Upper lobe of left lung (tissue), 6 donors: ENCODE measurements at regions not wholly inside any gene's neighbourhood (a gene's known extent, or its start where the extent isn't known, plus 50 kb on each side); places are given as distances from the start of the nearest gene placed in this dataset.
"Not testable (repeated sequence)": the region's sequence is repeated elsewhere in the genome, so short reads cannot be mapped to it uniquely, and the experiment has no call there.

Experiments used
- ATAC-seq, 2 donors: fragments of 200-7000 bp; cut with Tn5 transposase; one replicate each; pipeline ENCODE4 v1.9.1; 2022; ENCODE audit warnings: mild to moderate bottlenecking in 2 of 2, moderate library complexity in 2 of 2; ENCODE audit not compliant: low FRiP score in 2 of 2
- DNase-seq, 2 donors: peaks; one replicate each; pipeline ENCODE4 v3.0.0-alpha.2; 2019 to 2020
- H3K27ac ChIP-seq, 4 donors: fragments of 200-600 bp; sonication (generic); one replicate each; pipeline ENCODE4 v1.5.1; 2016 to 2019
- H3K27me3 ChIP-seq, 4 donors: fragments of 200-600 bp; sonication (generic); one replicate each; pipeline ENCODE4 v1.5.1; 2017 to 2019
- H3K36me3 ChIP-seq, 4 donors: fragments of 200-600 bp; sonication (generic); one replicate each; pipeline ENCODE4 v1.5.1; 2016 to 2019
- H3K4me1 ChIP-seq, 4 donors: fragments of 200-600 bp; sonication (generic); one replicate each; pipeline ENCODE4 v1.5.1; 2018 to 2019
- H3K4me3 ChIP-seq, 4 donors: fragments of 200-600 bp; sonication (generic); one replicate each; pipeline ENCODE4 v1.5.1; 2017 to 2019; ENCODE audit warnings: mild to moderate bottlenecking in 2 of 4, moderate library complexity in 1 of 4
- H3K9me3 ChIP-seq, 4 donors: fragments of 200-600 bp; sonication (generic); one replicate each; pipeline ENCODE4 v1.5.1; 2018 to 2019
- EP300 ChIP-seq, 4 donors: sonication (generic); formaldehyde crosslinking; IDR thresholded peaks; one replicate each; pipeline ENCODE4 v1.5.1; 2017; ENCODE audit warnings: antibody characterized with exemption in 4 of 4, control low read depth in 2 of 4
- POLR2A ChIP-seq, 4 donors: fragments of 450-650 bp; IDR thresholded peaks; one replicate each; pipeline ENCODE4 v1.5.1; 2016 to 2017; ENCODE audit warnings: antibody characterized with exemption in 4 of 4, mild to moderate bottlenecking in 2 of 4
- POLR2AphosphoS5 ChIP-seq, 2 donors: sonication (generic); formaldehyde crosslinking; IDR thresholded peaks; one replicate each; pipeline ENCODE4 v1.5.1; 2017; ENCODE audit warnings: antibody characterized with exemption in 2 of 2
- WGBS, 2 donors: methylation state at CpG; one replicate each; pipeline ENCODE4 v1.1.5; 2017 to 2018; 5-methylcytosine and 5-hydroxymethylcytosine counted together
- TF ChIP-seq, protein P1 (sequence below), 6 experiments: fragments of 450-650 bp in 4 of 6; fragments of 200-600 bp in 2 of 6; sonication (generic) in 2 of 6; IDR thresholded peaks; one replicate each; pipeline ENCODE4 v1.5.1; 2016 to 2019; ENCODE audit warnings: antibody characterized with exemption in 6 of 6
- donor health status: DM: no; HTN: no; CAD: no; lungs with moderate emphysema.
- donor health status: DM: no; HTN: yes; CAD: no; lungs with severe emphysema.

DNA sequence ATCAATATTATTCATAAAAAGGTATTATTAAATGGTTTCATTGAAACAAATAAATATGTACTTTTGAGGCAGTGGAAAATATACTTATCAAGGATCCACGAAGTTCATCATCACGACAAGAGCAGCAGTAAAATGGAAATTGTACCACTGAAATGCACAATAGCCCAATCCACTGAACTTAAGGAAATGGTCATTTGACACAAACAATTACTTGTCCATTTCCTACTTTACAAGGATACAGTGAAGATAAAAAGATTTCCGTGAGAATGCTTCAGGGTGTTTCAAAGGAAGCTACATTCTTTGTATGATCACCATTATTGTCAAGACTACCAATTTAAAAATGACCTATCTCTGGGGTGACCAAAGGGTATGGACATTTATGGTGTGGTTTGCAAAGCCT is 210.3 kb downstream of the SYK start:
- 44 to 53% methylated on average over 3 of the region's 3 CpGs for WGBS, 2 donors
- no peak for DNase-seq
- H3K27me3 ChIP-seq: no peaks in the 10 kb centered on the region
- H3K4me3 ChIP-seq: no peak overlapping the region
- H3K9me3 ChIP-seq: peaks cover 0 to 6% (median 2%) of the 10 kb centered on the region in 4 donors
- no peak for ATAC-seq
- no peaks in the 10 kb centered on the region for H3K4me1 ChIP-seq
- H3K27ac ChIP-seq: no peak overlapping the region
- no peak for TF ChIP-seq POLR2AphosphoS5 (IDR thresholded peaks at IDR 0.05)
- TF ChIP-seq EP300 (IDR thresholded peaks at IDR 0.05): no peak
- TF ChIP-seq POLR2A (IDR thresholded peaks at IDR 0.05): no peak
- TF ChIP-seq, protein P1, sequence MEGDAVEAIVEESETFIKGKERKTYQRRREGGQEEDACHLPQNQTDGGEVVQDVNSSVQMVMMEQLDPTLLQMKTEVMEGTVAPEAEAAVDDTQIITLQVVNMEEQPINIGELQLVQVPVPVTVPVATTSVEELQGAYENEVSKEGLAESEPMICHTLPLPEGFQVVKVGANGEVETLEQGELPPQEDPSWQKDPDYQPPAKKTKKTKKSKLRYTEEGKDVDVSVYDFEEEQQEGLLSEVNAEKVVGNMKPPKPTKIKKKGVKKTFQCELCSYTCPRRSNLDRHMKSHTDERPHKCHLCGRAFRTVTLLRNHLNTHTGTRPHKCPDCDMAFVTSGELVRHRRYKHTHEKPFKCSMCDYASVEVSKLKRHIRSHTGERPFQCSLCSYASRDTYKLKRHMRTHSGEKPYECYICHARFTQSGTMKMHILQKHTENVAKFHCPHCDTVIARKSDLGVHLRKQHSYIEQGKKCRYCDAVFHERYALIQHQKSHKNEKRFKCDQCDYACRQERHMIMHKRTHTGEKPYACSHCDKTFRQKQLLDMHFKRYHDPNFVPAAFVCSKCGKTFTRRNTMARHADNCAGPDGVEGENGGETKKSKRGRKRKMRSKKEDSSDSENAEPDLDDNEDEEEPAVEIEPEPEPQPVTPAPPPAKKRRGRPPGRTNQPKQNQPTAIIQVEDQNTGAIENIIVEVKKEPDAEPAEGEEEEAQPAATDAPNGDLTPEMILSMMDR (IDR thresholded peaks at IDR 0.05): no peak
- no peaks in the 10 kb centered on the region for H3K36me3 ChIP-seq

DNA sequence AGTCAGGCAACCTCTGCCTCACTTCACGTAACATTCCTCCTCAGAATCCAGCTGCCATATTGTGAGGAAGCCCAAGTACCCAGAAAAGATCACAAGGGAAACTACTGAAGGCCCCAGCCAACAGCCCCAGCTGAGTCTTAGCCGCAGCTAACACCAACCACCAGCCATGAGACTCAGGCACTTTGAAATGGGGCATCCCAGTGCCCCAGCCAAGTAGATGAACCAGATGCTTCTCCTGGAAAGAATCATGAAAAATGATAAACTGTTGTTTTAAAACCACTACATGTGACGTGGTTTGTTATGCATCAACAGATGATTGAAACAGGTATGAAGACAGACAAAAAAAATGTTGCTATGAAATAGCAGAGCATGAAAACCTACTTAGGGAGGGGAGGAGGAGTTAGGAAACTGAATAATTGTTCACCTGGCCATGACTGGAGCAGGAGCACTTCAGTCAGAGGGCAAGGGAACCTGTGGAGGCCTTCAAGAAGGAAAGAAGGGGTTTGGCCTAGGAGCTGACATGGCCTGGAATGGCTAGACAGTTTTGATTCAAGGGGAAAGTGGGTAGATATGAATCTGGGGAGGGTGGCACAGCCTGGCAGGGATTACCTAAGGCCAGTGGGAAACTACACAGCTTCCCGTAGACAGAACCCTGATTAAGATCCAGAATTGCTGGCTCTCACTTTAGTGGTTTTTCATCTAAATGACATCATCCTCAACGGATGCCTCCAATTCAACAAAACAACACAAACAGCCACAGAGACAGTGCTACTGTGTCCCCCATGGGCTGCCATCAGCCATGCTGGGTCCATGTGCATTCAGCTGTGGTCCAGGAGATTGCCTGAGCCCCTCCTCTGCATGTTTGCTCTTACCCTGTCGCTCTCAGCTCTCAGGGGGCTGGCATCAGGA is 211.6 kb downstream of the SYK start:
- H3K27ac ChIP-seq: no peak overlapping the region
- H3K27me3 ChIP-seq: no peaks in the 10 kb centered on the region
- TF ChIP-seq, protein P1 (IDR thresholded peaks at IDR 0.05): no peak
- TF ChIP-seq POLR2A (IDR thresholded peaks at IDR 0.05) (no peak), POLR2AphosphoS5 (IDR thresholded peaks at IDR 0.05) (no peak), EP300 (IDR thresholded peaks at IDR 0.05) (no peak)
- H3K9me3 ChIP-seq: peaks cover 0 to 6% (median 3%) of the 10 kb centered on the region in 4 donors
- DNase-seq (no peak), ATAC-seq (no peak)
- H3K4me3 ChIP-seq: no peak overlapping the region
- 96 to 98% methylated on average over 6 of the region's 6 CpGs for WGBS, 2 donors
- H3K36me3 ChIP-seq: no peaks in the 10 kb centered on the region
- H3K4me1 ChIP-seq: no peaks in the 10 kb centered on the region

DNA sequence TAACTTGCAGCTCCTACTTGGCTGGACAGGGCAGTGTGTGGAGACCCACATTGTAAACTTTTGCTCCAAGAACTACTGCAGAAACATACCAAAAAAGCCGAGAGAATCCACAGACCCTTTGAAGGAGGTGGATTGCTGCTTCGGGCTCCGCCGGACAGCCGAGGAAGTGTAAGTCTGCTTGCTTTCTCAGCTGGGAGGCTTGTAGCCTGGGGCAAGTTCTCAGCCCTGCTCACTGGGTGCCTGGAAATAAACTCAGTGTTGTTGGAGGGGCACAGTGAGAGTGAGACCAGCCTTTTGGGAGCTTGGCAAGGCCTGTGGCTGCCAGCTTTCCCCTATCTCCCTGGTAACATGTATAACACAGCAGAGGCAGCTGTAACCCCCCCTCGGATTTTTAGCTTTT is 215.6 kb downstream of the SYK start:
- H3K36me3 ChIP-seq: no peaks in the 10 kb centered on the region
- TF ChIP-seq, protein P1 (IDR thresholded peaks at IDR 0.05): no peak
- TF ChIP-seq POLR2A (IDR thresholded peaks at IDR 0.05): no peak
- no peak for TF ChIP-seq POLR2AphosphoS5 (IDR thresholded peaks at IDR 0.05)
- no peak for TF ChIP-seq EP300 (IDR thresholded peaks at IDR 0.05)
- no peak overlapping the region for H3K27ac ChIP-seq
- 87 to 94% methylated on average over 6 of the region's 6 CpGs for WGBS, 2 donors
- DNase-seq: no peak
- H3K9me3 ChIP-seq: peaks cover 0 to 11% (median 3%) of the 10 kb centered on the region in 4 donors
- no peak for ATAC-seq
- H3K4me3 ChIP-seq: no peak overlapping the region
- H3K27me3 ChIP-seq: no peaks in the 10 kb centered on the region
- H3K4me1 ChIP-seq: no peaks in the 10 kb centered on the region

DNA sequence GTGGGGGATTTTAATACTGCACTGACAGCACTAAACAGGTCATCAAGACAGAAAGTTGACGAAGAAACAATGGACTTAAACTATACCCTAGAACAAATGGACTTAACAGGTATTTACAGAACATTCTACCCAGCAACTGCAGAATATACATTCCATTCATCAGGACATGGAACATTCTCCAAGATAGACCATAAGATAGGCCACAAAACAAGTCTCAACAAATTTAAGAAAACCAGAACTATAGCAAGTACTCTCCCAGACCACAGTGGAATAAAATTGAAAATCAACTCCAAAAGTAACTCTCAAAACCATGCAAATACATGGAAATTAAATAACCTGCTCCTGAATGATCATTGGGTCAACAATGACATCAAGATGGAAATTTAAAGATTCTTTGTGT is 218.3 kb downstream of the SYK start:
- DNase-seq, H3K9me3 ChIP-seq, H3K4me3 ChIP-seq, ATAC-seq, H3K36me3 ChIP-seq, H3K27ac ChIP-seq, H3K27me3 ChIP-seq, H3K4me1 ChIP-seq: not testable (repeated sequence)
- WGBS, 2 donors: 90 to 93% methylated on average over 1 of the region's 1 CpG

DNA sequence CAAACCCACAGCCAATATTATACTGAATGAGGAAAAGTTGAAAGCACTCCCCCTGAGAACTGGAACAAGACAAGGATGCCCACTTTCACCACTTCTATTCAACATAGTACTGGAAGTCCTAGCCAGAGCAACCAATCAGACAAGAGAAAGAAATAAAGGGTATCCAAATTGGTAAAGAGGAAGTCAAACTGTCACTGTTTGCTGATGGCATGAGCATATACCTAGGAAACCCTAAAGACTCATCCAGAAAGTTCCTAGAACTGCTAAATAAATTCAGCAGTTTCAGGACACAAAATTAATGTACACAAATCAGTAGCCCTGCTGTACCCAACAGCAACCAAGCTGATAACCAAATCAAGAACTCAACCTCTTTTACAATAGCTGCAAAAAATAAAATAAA is 220.0 kb downstream of the SYK start:
- DNase-seq, H3K36me3 ChIP-seq, ATAC-seq, H3K4me1 ChIP-seq, H3K27me3 ChIP-seq, H3K4me3 ChIP-seq, H3K9me3 ChIP-seq, H3K27ac ChIP-seq: not testable (repeated sequence)

DNA sequence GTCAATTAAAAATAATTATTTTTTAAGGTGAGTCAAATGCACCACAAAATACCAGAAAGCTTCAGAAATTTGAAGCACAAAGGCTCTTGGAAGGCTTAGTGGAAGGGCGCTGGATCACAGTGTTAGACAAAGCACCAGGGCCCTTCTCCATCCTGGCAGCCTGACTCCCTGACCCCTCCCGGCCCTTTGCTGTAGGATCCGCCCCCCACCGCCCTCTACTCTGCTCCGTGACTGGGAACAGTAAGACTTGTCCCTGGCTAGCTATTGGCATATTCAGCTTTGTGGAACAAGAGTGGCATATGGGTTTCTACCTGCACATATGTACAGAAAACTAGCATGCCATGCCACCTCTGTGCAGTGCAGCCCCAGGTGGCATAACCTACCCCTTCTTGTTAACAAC is 222.1 kb downstream of the SYK start:
- Histone ChIP-seq H3K27ac (no peak overlapping the region), H3K27me3 (no peaks in the 10 kb centered on the region), H3K36me3 (no peaks in the 10 kb centered on the region), H3K4me3 (no peak overlapping the region), H3K9me3 (peaks cover 0 to 4% (median 0%) of the 10 kb centered on the region in 4 donors), H3K4me1 (no peaks in the 10 kb centered on the region)
- no peak for ATAC-seq
- DNase-seq: no peak
- WGBS, 2 donors: 87 to 96% methylated on average over 5 of the region's 5 CpGs
- TF ChIP-seq, protein P1 (IDR thresholded peaks at IDR 0.05): no peak
